ENCODE measurements at regions not wholly inside any gene's neighbourhood (a gene's known extent, or its start where the extent isn't known, plus 50 kb on each side); places are given as distances from the start of the nearest gene placed in this dataset.
A peak's percentile ranks its signal among the peaks of the same experiment; 100 is the strongest.

DNA sequence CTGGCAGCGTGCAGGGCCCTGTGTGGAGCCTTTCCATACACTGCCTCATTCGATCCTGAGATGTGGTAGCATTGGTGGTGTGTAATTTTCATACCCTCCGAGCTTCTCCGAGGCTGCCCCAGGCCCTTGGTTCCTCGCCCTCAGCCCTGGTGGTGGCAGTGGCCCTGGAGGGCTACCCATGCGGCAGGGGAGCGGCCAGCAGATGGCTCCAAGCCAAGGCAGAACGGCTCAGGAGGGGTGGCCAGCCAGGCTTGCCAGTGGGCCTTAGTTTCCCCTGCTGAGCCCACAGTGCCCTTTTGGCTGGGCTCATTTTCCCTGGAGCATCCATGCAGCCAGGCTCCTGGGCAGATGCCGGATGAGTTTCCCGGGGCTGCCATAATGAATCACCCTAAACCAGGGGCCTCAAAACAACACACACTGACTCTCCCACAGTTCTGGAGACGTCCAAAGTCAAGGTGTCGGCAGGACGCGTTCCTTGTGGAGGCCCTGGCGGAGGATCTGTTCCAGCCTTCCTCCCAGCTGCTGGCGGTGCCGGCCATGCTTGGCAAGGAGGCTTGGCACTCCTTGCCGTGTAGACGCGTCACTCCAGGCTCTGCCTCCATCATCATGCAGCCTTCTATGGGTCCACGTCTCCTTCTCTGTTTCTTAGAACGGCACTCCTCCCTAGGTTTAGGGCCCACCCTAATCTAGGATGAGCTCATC, 158.8 kb upstream of the GSE1 start:
- Histone ChIP-seq H3K9ac (ENCODE audit: insufficient read depth in 1 of 2, low read length in 2 of 2) (no peak overlapping the region), H3K9me3 (ENCODE audit: control insufficient read depth in 4 of 4, insufficient read depth in 3 of 4, low read length in 3 of 4) (no peaks in the 10 kb centered on the region), H3K36me3 (ENCODE audit: control insufficient read depth in 4 of 4, insufficient read depth in 4 of 4, low read length in 4 of 4) (no peaks in the 10 kb centered on the region), H3K27ac (ENCODE audit: low read depth in 1 of 2, low read length in 1 of 2) (no peak overlapping the region), H3K4me1 (ENCODE audit: control insufficient read depth in 5 of 5, insufficient read depth in 5 of 5, low read length in 5 of 5) (peaks cover 0 to 45% (median 2%) of the 10 kb centered on the region in 5 donors), H3K4me3 (no peak overlapping the region), H3K27me3 (ENCODE audit: control insufficient read depth in 3 of 3, insufficient read depth in 3 of 3, low read length in 2 of 3) (no peaks in the 10 kb centered on the region)
- ATAC-seq (ENCODE audit: insufficient read depth, low FRiP score): no peak
- 88 to 92% methylated on average over 22 of the region's 22 CpGs for WGBS, 2 donors
- DNase-seq: peak in 2 of 3 donors; percentile 53 to 70
- TF ChIP-seq, protein P1, sequence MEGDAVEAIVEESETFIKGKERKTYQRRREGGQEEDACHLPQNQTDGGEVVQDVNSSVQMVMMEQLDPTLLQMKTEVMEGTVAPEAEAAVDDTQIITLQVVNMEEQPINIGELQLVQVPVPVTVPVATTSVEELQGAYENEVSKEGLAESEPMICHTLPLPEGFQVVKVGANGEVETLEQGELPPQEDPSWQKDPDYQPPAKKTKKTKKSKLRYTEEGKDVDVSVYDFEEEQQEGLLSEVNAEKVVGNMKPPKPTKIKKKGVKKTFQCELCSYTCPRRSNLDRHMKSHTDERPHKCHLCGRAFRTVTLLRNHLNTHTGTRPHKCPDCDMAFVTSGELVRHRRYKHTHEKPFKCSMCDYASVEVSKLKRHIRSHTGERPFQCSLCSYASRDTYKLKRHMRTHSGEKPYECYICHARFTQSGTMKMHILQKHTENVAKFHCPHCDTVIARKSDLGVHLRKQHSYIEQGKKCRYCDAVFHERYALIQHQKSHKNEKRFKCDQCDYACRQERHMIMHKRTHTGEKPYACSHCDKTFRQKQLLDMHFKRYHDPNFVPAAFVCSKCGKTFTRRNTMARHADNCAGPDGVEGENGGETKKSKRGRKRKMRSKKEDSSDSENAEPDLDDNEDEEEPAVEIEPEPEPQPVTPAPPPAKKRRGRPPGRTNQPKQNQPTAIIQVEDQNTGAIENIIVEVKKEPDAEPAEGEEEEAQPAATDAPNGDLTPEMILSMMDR (IDR thresholded peaks at IDR 0.05; ENCODE audit: control extremely low read depth, extremely low read depth): no peak

DNA sequence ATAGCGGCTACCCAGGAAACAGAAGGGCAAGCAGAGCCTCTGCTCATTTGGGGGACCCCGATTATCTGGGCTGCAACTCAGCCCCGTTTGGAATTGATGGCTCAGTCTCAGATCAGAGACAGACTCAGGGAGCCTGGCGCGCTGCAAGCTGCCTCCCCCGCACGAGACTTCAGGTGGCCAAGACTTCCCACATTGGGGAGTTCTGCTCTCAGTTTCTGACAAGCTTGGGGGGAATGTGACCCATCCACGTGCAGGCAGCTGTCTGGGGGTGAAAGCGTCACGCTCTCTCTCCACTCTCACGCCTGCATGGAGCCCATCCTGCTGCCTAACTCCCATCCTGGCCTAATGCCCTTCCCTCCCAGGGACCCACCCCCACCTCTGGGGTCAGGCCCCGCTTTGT, 157.6 kb upstream of the GSE1 start:
- H3K4me1 ChIP-seq (ENCODE audit: control insufficient read depth in 5 of 5, insufficient read depth in 5 of 5, low read length in 5 of 5): peaks cover 1 to 51% (median 12%) of the 10 kb centered on the region in 5 donors
- H3K27ac ChIP-seq (ENCODE audit: low read depth in 1 of 2, low read length in 1 of 2): no peak overlapping the region
- no peak overlapping the region for H3K9ac ChIP-seq (ENCODE audit: insufficient read depth in 1 of 2, low read length in 2 of 2)
- H3K27me3 ChIP-seq (ENCODE audit: control insufficient read depth in 3 of 3, insufficient read depth in 3 of 3, low read length in 2 of 3): no peaks in the 10 kb centered on the region
- ATAC-seq (ENCODE audit: insufficient read depth, low FRiP score) (no peak), DNase-seq (no peak)
- 87 to 89% methylated on average over 12 of the region's 12 CpGs for whole genome bisulfite sequencing, 2 donors
- H3K36me3 ChIP-seq (ENCODE audit: control insufficient read depth in 4 of 4, insufficient read depth in 4 of 4, low read length in 4 of 4): no peaks in the 10 kb centered on the region
- H3K9me3 ChIP-seq (ENCODE audit: control insufficient read depth in 4 of 4, insufficient read depth in 3 of 4, low read length in 3 of 4): no peaks in the 10 kb centered on the region
- TF ChIP-seq, protein P1 (IDR thresholded peaks at IDR 0.05; ENCODE audit: control extremely low read depth, extremely low read depth): no peak
- H3K4me3 ChIP-seq: no peak overlapping the region

DNA sequence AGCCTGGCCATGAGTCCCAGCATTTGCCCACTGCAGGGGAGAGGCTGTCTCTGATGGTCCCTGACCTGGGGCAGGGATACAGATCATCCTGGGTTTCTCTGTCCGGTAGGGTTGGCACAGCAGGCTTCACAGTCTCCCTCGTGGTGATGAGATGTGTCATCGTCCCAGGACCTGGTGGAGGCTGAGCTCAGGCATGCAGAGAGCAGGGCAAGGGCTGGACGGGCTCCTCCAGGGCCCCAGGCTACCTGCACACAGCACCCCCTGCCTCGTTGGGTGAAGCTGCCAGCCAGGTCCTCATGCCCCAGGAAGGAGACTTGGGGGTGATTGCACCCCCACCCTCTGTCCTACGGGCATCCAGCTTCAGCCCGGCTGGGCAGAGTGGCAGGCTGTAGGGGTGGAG, 155.8 kb upstream of the GSE1 start:
- WGBS, 2 donors: 85 to 92% methylated on average over 7 of the region's 7 CpGs
- Histone ChIP-seq H3K27ac (ENCODE audit: low read depth in 1 of 2, low read length in 1 of 2) (no peak overlapping the region), H3K9ac (ENCODE audit: insufficient read depth in 1 of 2, low read length in 2 of 2) (no peak overlapping the region), H3K27me3 (ENCODE audit: control insufficient read depth in 3 of 3, insufficient read depth in 3 of 3, low read length in 2 of 3) (no peaks in the 10 kb centered on the region), H3K36me3 (ENCODE audit: control insufficient read depth in 4 of 4, insufficient read depth in 4 of 4, low read length in 4 of 4) (no peaks in the 10 kb centered on the region), H3K4me1 (ENCODE audit: control insufficient read depth in 5 of 5, insufficient read depth in 5 of 5, low read length in 5 of 5) (peaks cover 13 to 62% (median 14%) of the 10 kb centered on the region in 5 donors), H3K4me3 (no peak overlapping the region), H3K9me3 (ENCODE audit: control insufficient read depth in 4 of 4, insufficient read depth in 3 of 4, low read length in 3 of 4) (no peaks in the 10 kb centered on the region)
- DNase-seq (no peak), ATAC-seq (ENCODE audit: insufficient read depth, low FRiP score) (no peak)
- TF ChIP-seq, protein P1 (IDR thresholded peaks at IDR 0.05; ENCODE audit: control extremely low read depth, extremely low read depth): no peak

DNA sequence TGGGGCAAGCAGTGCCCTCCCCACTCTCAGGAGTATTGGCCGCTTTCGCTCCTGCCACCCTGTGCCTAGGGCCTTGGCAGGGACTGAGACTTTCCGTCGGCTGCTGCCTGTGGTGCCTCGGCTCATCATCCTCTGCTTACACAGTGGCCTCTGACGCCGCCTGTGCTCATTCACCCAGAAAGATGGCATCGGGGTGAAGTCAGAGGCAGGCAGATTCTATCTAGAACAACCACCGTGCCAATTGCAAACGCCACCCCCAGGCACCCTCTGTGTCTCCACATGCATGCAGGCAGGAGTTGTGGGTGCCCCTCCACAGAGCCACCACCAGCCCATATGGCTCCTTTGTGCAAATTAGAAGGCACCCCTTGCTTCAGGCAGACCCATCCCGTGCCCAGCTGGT, 154.2 kb upstream of the GSE1 start:
- Histone ChIP-seq H3K27ac (ENCODE audit: low read depth in 1 of 2, low read length in 1 of 2) (no peak overlapping the region), H3K4me1 (ENCODE audit: control insufficient read depth in 5 of 5, insufficient read depth in 5 of 5, low read length in 5 of 5) (peaks cover 13 to 66% (median 18%) of the 10 kb centered on the region in 5 donors), H3K9ac (ENCODE audit: insufficient read depth in 1 of 2, low read length in 2 of 2) (no peak overlapping the region), H3K27me3 (ENCODE audit: control insufficient read depth in 3 of 3, insufficient read depth in 3 of 3, low read length in 2 of 3) (no peaks in the 10 kb centered on the region), H3K9me3 (ENCODE audit: control insufficient read depth in 4 of 4, insufficient read depth in 3 of 4, low read length in 3 of 4) (no peaks in the 10 kb centered on the region), H3K36me3 (ENCODE audit: control insufficient read depth in 4 of 4, insufficient read depth in 4 of 4, low read length in 4 of 4) (no peaks in the 10 kb centered on the region), H3K4me3 (no peak overlapping the region)
- no peak for ATAC-seq (ENCODE audit: insufficient read depth, low FRiP score)
- TF ChIP-seq, protein P1 (IDR thresholded peaks at IDR 0.05; ENCODE audit: control extremely low read depth, extremely low read depth): no peak
- no peak for DNase-seq
- 91 to 92% methylated on average over 11 of the region's 11 CpGs for WGBS, 2 donors
